HG02981 (cell line): ENCODE measurements at regions not wholly inside any gene's neighbourhood (a gene's known extent, or its start where the extent isn't known, plus 50 kb on each side); places are given as distances from the start of the nearest gene placed in this dataset.
"Not testable (repeated sequence)": the region's sequence is repeated elsewhere in the genome, so short reads cannot be mapped to it uniquely, and the experiment has no call there.

Source experiments
- ATAC-seq: cut with Tn5 transposase; IDR thresholded peaks from one replicate; pipeline ENCODE4 v1.9.1; 2021; ENCODE audit warnings: mild to moderate bottlenecking, moderate library complexity; ENCODE audit not compliant: unreplicated experiment

- ATAC-seq: no peak
Observed at GRCh38 chr10:128571745-128572144, 445.5 kb upstream of the MKI67 start.

DNA sequence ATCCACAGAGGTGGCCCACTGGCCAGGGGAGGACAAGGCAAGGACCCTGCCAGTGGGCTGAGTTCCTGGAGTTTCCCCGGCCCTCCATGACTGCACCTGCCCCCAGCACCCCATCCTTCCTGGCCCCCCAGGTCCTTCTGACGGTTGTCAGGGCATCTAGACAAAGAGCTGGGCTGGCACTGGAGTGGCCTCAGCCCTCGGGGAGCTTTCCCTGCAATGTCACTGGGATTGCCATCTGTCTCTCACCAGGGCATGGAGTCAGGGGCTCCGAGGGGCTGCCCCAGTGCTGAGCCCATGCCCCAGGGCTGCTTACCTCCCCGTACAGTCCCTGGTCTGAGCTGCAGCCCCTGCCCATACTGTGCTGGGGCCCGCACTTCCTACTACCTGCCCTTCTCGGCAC lies 446.5 kb upstream of the MKI67 start:
- ATAC-seq: no peak

- no peak for ATAC-seq
Observed at GRCh38 chr10:128573281-128573845, 447.1 kb upstream of the MKI67 start.

GRCh38 chr10:128573986-128574385 lies 447.8 kb upstream of the MKI67 start:
- no peak for ATAC-seq

DNA sequence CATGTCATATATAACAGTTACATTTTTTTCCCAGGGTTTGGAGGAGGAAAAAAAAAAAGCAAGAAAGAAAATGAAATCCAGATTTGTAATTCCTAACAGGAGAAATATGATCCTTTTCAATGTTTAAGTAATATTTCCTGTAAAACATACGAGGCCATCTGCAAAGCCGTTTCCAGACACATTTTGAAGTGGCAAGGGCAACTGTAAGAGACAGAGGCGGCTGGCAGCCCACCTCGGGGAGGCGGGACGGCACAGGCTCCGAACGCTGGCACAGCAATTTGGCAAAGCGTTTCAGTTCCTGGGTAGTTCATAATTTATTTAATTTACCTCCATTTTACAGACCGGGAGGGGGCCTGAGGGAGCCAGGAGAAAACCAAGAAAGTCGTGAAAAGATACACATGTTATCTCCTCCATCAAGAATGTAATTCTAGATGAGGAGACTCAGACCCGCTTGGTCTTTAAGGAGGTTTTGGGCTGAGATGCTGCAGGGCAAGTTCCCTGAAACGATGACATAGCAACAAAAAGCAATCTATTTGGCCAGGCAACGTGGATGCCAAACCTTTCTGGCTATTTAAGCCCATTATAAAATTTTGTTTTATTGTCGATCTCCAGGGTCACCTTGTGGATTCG lies 448.5 kb upstream of the MKI67 start:
- no peak for ATAC-seq

- ATAC-seq: no peak
Observed at GRCh38 chr10:128575761-128576160, 449.5 kb upstream of the MKI67 start.

DNA sequence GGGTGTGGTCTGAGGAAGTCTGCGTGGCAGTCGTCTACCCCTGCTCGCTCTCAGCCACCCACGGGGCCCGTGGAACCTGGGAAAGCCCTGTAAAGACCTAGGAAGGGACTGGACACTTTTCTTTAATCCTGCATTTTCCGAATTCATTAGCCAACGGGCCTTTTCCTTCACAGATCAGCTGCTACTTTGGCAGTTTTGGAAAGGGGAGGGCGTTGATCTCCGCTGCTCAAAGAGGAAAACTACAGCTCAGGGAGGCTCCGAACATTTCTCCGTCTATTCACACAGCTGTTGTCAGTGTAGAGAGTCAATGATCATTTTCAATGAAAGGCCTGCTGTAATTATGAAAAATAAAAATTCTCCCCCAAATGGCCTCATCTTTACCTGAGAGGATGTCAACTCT lies 450.1 kb upstream of the MKI67 start:
- no peak for ATAC-seq

- ATAC-seq: no peak
Observed at GRCh38 chr10:128576943-128577670, 450.9 kb upstream of the MKI67 start.

GRCh38 chr10:128577958-128578750 lies 451.9 kb upstream of the MKI67 start:
- ATAC-seq: no peak

GRCh38 chr10:128578766-128579165 lies 452.5 kb upstream of the MKI67 start:
- ATAC-seq: no peak

DNA sequence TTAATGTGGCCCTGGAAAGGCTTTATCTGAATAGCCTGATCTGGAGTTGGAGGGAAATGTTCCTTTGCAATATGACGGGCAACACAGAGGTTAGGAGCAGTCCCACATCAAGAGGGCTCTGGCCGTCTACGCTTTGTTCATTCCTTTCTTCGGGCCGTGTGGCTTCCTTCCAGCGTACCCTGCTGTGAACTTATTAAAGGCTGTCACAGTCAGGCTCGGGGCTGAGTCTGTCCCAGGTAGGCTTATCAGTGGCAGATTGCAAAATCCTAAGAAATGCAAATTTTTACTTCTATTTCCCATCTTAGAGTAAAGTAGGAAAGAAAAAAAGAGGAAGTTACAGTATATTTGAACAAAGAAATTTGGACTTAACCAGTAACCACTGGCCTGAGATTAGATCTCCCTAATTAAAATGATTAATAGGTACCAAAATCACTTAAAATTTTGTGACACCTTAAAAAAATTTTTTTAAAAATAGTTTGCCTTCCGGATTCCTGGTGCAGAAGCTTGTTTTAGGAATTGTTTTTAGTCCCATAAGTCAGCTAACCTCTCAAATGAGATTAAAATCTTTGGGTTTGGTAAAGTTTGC lies 453.1 kb upstream of the MKI67 start:
- no peak for ATAC-seq

DNA sequence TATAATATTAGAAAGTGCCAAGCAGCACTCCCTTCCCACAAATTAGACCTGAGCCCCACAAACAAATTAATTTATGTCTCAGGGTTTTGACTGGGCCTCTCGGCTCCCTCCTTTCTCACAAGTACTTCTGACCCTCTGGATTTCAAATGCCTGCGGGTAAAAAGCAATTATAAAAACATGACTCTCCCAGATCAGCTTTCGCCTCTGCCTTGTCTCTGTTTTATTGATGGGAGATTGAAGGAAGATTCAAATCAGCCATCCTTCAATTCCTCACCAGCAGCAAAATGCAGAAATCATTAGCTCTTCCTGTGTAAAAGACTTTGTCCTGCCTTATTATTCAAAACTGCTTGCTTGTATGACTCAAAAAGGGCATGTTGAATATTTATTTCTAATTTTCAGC lies 453.7 kb upstream of the MKI67 start:
- no peak for ATAC-seq

GRCh38 chr10:128583125-128583524 lies 456.9 kb upstream of the MKI67 start:
- ATAC-seq: not testable (repeated sequence)

DNA sequence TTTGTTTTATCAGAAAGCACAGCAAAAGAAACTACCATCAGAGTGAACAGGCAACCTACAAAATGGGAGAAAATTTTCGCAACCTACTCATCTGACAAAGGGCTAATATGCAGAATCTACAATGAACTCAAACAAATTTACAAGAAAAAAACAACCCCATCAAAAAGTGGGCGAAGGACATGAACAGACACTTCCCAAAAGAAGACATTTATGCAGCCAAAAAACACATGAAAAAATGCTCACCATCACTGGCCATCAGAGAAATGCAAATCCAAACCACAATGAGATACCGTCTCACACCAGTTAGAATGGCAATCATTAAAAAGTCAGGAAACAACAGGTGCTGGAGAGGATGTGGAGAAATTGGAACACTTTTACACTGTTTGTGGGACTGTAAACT lies 460.4 kb upstream of the MKI67 start:
- not testable (repeated sequence) for ATAC-seq

DNA sequence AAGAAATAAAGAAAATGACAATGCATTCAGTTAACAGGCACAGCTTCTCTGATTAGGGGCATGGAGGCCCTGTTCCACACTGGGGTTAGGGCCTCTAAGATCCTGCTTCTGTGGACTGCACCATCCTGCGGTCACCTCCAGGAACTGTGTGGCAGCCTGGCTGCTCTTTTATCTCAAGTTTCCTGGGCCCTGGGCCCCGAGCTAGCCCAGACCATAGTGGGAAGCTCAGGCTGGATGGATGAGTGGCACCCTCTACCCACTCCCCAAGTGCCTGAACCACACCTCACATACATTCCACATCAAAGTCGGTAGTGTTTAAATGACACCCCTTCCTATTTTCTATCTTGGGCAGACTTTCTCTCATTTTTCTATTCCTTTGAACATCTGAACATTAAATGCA lies 461.5 kb upstream of the MKI67 start:
- no peak for ATAC-seq

GRCh38 chr10:128588402-128588801 lies 462.2 kb upstream of the MKI67 start:
- ATAC-seq: no peak

DNA sequence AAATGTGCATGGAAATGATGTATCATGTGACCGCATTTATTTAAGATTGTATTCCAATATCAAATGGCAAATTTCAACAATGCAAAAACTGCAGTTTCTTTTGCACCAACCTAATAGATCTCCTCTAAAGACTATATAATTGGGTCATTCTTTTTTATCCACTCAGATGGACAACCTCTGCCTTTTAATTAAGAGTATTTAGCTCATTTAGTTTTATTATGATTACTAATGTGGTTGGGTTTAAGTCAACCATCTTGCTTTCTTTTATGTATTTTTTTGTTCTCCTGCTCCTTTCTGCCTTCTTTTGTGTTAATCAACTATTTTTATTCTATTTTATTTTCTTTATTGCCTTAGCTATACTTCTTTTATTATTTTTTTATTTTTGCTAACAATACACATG lies 468.5 kb upstream of the MKI67 start:
- ATAC-seq: no peak

- no peak for ATAC-seq
Observed at GRCh38 chr10:128596906-128597305, 470.7 kb upstream of the MKI67 start.

DNA sequence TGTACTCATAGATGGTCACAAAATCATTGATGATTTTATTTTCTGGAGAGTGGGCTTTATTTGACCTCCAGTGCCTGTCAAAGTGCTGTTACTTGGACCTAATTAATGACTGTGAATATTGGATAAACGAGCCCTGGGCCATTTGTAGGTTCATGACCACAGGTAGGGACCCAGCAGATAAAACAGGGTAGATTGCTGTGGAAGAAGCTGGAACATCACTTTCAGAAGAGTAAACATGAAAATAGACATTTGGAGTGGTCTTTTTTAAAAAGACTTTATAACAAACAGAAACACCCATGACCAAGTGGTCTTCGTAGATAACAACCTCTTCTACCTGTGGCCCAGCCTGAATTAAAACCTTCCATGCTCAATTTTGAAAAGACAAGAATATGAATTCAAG lies 472.8 kb upstream of the MKI67 start:
- ATAC-seq: no peak

DNA sequence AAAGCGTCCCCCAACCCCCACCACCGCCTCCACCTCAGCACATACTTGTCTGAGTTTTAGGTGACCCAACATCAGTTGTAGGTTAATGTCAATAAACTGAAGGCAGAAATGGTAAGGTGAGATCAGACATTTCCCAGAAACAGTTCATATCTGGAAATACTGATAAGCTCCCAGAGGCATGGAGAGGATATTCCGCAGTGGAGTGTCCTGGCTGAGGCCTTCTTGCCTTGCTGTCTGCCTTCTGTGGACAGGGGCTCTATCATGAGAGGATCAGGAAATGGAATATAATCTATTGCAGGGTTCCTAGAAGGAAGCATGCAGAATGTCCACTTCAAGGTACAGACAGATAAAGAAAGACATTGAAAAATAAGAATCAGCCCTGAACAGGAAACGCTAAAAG lies 473.3 kb upstream of the MKI67 start:
- ATAC-seq: no peak

DNA sequence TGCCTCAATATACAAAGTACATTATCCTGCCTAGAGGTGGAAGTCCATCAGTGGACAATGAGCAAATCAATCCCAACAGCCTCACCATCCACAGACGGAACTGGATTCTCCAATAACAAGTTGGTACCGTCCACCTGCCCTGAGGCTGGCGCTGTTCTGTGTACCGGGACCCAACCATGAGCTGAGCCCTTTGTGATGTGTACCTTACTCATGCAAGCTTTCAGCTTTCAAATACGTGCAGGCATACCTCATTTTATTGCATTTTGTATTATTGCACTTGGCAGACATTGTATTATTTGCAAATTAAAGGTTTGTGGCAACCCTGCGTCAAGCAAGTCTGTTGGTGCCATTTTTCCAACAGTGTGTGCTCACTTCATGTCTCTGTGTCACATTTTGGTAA lies 476.0 kb upstream of the MKI67 start:
- no peak for ATAC-seq
